ENCODE measurements at regions not wholly inside any gene's neighbourhood (a gene's known extent, or its start where the extent isn't known, plus 50 kb on each side); places are given as distances from the start of the nearest gene placed in this dataset.

DNA sequence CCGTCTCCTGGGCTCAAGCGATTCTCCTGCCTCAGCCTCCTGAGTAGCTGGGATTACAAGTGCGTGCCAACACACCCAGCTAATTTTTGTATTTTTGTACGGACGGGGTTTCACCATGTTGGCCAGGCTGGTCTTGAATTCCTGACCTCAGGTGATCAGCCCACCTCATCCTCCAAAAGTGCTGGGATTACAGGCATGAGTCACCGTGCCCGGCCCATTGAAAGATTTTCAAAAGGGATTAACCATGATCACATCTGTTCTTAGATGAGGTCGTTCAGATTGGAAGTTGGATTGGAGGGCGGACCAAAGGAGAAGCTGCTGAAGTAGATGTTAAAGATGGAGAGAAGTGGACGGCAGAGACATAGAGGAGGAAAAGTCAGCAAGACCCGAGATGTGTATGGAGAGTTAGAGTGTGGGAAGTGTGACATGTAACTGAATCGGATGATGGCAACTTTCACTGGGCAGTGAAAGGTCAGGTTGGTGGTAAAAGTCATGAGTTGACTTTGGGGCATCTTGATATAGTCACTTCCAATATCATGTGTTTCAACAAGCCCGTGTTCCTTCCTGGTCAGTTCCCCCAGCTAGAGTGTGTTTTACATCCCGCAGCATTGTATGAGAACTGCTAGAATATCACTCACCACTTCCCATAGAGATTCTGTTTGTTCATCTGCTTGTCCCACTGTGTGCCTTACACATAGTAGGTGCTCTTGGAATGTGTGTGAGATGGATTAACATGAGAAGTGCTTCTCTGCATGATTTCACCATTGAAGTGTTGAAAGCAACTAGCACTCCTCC, 54.4 kb upstream of the TINAGL1 start:
- Mint-ChIP-seq H3K9me3 (peaks cover 2% of the 10 kb centered on the region), H3K4me1 (ENCODE audit: low read depth) (peaks cover 3% of the 10 kb centered on the region)
- no peak for DNase-seq

GRCh38 chr1:31522556-31522845, 53.8 kb upstream of the TINAGL1 start:
- Mint-ChIP-seq H3K36me3 (ENCODE audit: low read depth) (no peaks in the 10 kb centered on the region), H3K9me3 (peaks cover 2% of the 10 kb centered on the region), H3K27ac (no peak overlapping the region), H3K4me3 (no peak overlapping the region), H3K27me3 (peaks cover 6% of the 10 kb centered on the region), H3K4me1 (ENCODE audit: low read depth) (peaks cover 3% of the 10 kb centered on the region)
- DNase-seq: no peak

More for the DNA sequence above, 54.4 kb upstream of the TINAGL1 start:
- Mint-ChIP-seq H3K4me3 (no peak overlapping the region), H3K27me3 (peaks cover 6% of the 10 kb centered on the region), H3K36me3 (ENCODE audit: low read depth) (no peaks in the 10 kb centered on the region), H3K27ac (no peak overlapping the region)

DNA sequence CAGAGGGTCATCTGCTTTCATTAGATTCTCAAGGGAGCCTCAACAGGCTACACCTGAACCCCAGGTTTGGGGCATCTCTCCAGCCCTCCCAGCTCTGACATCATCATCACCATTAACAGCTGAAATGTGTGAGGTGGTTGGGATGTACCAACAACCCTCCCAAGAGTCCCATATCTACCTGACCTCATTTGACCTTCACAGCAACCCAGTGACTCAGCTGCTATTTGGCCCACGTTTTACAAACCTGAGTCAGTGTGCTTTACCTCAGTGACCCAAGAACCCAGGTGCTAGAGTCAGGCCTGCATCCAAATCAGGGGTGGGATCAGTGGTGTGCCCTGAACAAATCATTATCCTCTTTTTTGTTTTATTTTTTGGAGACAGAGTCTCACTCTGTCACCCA, 53.3 kb upstream of the TINAGL1 start:
- Mint-ChIP-seq H3K9me3 (peaks cover 2% of the 10 kb centered on the region), H3K4me1 (ENCODE audit: low read depth) (peaks cover 3% of the 10 kb centered on the region), H3K27ac (no peak overlapping the region), H3K27me3 (peaks cover 6% of the 10 kb centered on the region), H3K4me3 (no peak overlapping the region), H3K36me3 (ENCODE audit: low read depth) (no peaks in the 10 kb centered on the region)
- DNase-seq: no peak

DNA sequence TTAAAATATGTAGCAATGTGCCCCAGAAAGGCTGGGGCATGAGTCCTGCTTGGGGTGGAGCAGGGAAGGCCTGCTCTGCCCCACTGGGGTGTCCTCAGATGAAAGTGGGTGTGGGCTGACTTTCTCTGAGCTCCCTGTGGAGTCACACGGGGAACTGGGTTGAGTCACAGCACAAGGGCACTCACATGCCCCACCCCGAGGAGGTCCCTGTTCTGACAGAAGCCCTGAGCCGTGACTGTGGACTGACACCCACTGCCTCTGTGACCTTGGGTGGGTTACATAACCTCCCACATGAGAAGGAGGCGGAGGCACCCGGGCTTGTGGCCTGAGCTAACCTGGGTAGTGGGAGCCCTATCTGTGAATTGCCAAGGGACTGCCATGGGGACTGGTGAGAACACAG, 52.5 kb upstream of the TINAGL1 start:
- H3K27ac Mint-ChIP-seq: no peak overlapping the region
- DNase-seq: no peak
- peaks cover 6% of the 10 kb centered on the region for H3K27me3 Mint-ChIP-seq
- H3K9me3 Mint-ChIP-seq: peaks cover 2% of the 10 kb centered on the region
- H3K4me1 Mint-ChIP-seq (ENCODE audit: low read depth): peaks cover 3% of the 10 kb centered on the region
- H3K4me3 Mint-ChIP-seq: no peak overlapping the region
- no peaks in the 10 kb centered on the region for H3K36me3 Mint-ChIP-seq (ENCODE audit: low read depth)

DNA sequence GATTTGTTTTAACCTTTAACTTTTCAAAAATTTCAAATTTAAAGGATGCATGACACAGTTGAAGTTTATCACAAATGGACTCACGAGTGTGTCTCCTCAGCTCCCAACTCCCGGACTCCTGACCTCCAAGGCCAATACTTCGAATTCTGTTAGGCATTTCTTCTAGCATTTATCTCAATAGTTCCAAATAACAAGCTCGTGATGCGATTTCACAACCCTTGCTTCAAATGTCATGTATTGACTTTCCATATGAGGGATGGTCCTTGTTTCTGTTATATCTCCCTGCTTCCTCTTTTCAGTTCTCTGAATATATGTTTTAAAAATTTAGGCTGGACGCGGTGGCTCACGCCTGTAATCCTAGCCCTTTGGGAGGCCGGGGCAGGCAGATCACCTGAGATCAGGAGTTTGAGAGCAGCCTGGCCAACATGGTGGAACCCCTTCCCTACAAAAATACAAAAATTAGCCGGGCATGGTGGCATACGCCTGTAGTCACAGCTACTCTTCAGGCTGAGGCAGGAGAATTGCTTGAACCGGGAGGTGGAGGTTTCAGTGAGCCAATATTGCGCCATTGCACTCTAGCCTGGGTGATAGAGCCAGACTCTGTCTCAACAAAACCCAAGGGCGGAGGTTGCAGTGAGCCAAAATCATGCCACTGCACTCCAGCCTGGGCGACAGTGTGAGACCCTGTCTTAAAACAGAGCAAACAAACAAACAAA, 52.0 kb upstream of the TINAGL1 start:
- no peaks in the 10 kb centered on the region for H3K36me3 Mint-ChIP-seq (ENCODE audit: low read depth)
- no peak overlapping the region for H3K27ac Mint-ChIP-seq
- peaks cover 3% of the 10 kb centered on the region for H3K4me1 Mint-ChIP-seq (ENCODE audit: low read depth)
- H3K9me3 Mint-ChIP-seq: peaks cover 2% of the 10 kb centered on the region
- DNase-seq: no peak
- H3K27me3 Mint-ChIP-seq: peaks cover 6% of the 10 kb centered on the region
- no peak overlapping the region for H3K4me3 Mint-ChIP-seq

Measured in activated T-cell treated with anti-CD3 and anti-CD28 coated beads, Interleukin-2, amount 50 U/mL, for 24 hours (primary cell).